ENCODE measurements at regions not wholly inside any gene's neighbourhood (a gene's known extent, or its start where the extent isn't known, plus 50 kb on each side); places are given as distances from the start of the nearest gene placed in this dataset.

DNA sequence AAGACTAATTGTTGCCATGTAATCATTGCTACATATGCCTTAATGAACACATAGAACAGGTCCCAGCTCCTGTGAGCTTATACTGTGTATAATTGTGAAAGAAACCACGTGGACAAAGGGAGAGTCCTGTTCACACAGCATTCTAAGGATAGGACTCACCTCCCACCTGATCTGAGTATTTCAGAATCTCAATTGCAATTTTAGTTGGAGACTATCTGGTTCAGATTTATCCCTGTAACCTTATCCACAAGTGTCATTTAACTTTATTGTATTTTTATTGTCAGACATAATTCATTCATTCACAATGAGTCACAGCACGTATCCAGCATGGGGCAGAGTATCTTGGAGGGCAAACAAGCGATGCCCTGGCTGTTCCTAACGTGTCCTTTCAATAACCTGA lies 448.3 kb downstream of the NTRK2 start:
- 80% methylated on average over 1 of the region's 4 CpGs for WGBS (ENCODE audit: insufficient coverage)
- no peak overlapping the region for H3K4me2 ChIP-seq (replicated peaks; ENCODE audit: extremely low read depth, low read length, poor library complexity, severe bottlenecking)
- H3K36me3 ChIP-seq (replicated peaks in 1 of 2; ENCODE audit: control insufficient read depth in 1 of 2, insufficient read depth in 2 of 2, low read length in 2 of 2): no peaks in the 10 kb centered on the region
- TF ChIP-seq, protein P1, sequence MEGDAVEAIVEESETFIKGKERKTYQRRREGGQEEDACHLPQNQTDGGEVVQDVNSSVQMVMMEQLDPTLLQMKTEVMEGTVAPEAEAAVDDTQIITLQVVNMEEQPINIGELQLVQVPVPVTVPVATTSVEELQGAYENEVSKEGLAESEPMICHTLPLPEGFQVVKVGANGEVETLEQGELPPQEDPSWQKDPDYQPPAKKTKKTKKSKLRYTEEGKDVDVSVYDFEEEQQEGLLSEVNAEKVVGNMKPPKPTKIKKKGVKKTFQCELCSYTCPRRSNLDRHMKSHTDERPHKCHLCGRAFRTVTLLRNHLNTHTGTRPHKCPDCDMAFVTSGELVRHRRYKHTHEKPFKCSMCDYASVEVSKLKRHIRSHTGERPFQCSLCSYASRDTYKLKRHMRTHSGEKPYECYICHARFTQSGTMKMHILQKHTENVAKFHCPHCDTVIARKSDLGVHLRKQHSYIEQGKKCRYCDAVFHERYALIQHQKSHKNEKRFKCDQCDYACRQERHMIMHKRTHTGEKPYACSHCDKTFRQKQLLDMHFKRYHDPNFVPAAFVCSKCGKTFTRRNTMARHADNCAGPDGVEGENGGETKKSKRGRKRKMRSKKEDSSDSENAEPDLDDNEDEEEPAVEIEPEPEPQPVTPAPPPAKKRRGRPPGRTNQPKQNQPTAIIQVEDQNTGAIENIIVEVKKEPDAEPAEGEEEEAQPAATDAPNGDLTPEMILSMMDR (IDR thresholded peaks at IDR 0.05): no peak
- H3K4me3 Mint-ChIP-seq: no peak overlapping the region
- no peak overlapping the region for H2AFZ ChIP-seq (ENCODE audit: insufficient read depth, low read depth, low read length, poor library complexity, severe bottlenecking)
- H3K27ac ChIP-seq (ENCODE audit: low read depth in 1 of 2, low read length in 2 of 2): no peak overlapping the region
- no peaks in the 10 kb centered on the region for H3K9me3 ChIP-seq (replicated peaks in 1 of 2; ENCODE audit: control insufficient read depth in 1 of 2, insufficient read depth in 1 of 2, low read length in 2 of 2)
- no peaks in the 10 kb centered on the region for H3K4me1 Mint-ChIP-seq
- H3K27me3 Mint-ChIP-seq (ENCODE audit: low read depth in 3 of 3): no peaks in the 10 kb centered on the region
- H3K79me2 ChIP-seq (ENCODE audit: insufficient read depth, low read length): no peaks in the 10 kb centered on the region
- intact Hi-C loops (cut with micrococcal nuclease): no loop called here
- H3K27ac Mint-ChIP-seq: no peak overlapping the region
- H3K36me3 Mint-ChIP-seq: no peaks in the 10 kb centered on the region
- H3K9me3 Mint-ChIP-seq: peaks cover 0 to 6% (median 0%) of the 10 kb centered on the region in 7 donors
- no peak for DNase-seq
- H3K9ac ChIP-seq (ENCODE audit: insufficient read depth, low read length, poor library complexity, severe bottlenecking): no peak overlapping the region
- no peaks in the 10 kb centered on the region for H3K27me3 ChIP-seq (ENCODE audit: control insufficient read depth in 2 of 2, insufficient read depth in 2 of 2, low read length in 2 of 2)
- H3K4me3 ChIP-seq (replicated peaks in 1 of 3; ENCODE audit: low read depth in 2 of 3, low read length in 3 of 3): no peak overlapping the region
- H4K20me1 ChIP-seq (ENCODE audit: insufficient read depth, low read length): no peaks in the 10 kb centered on the region
- no peaks in the 10 kb centered on the region for H3K4me1 ChIP-seq (ENCODE audit: control insufficient read depth in 1 of 2, insufficient read depth in 2 of 2, low read length in 2 of 2)

- Histone ChIP-seq H3K79me2 (ENCODE audit: insufficient read depth, low read length) (no peaks in the 10 kb centered on the region), H3K36me3 (replicated peaks in 1 of 2; ENCODE audit: control insufficient read depth in 1 of 2, insufficient read depth in 2 of 2, low read length in 2 of 2) (no peaks in the 10 kb centered on the region), H2AFZ (ENCODE audit: insufficient read depth, low read depth, low read length, poor library complexity, severe bottlenecking) (no peak overlapping the region), H3K9me3 (replicated peaks in 1 of 2; ENCODE audit: control insufficient read depth in 1 of 2, insufficient read depth in 1 of 2, low read length in 2 of 2) (no peaks in the 10 kb centered on the region), H4K20me1 (ENCODE audit: insufficient read depth, low read length) (no peaks in the 10 kb centered on the region), H3K4me2 (replicated peaks; ENCODE audit: extremely low read depth, low read length, poor library complexity, severe bottlenecking) (no peak overlapping the region), H3K27me3 (ENCODE audit: control insufficient read depth in 2 of 2, insufficient read depth in 2 of 2, low read length in 2 of 2) (no peaks in the 10 kb centered on the region), H3K4me3 (replicated peaks in 1 of 3; ENCODE audit: low read depth in 2 of 3, low read length in 3 of 3) (no peak overlapping the region), H3K9ac (ENCODE audit: insufficient read depth, low read length, poor library complexity, severe bottlenecking) (no peak overlapping the region), H3K27ac (ENCODE audit: low read depth in 1 of 2, low read length in 2 of 2) (no peak overlapping the region), H3K4me1 (ENCODE audit: control insufficient read depth in 1 of 2, insufficient read depth in 2 of 2, low read length in 2 of 2) (no peaks in the 10 kb centered on the region)
- no CpG with 5 or more reads among the region's 2 CpGs for WGBS (ENCODE audit: insufficient coverage)
- Mint-ChIP-seq H3K4me3 (no peak overlapping the region), H3K4me1 (no peaks in the 10 kb centered on the region), H3K27me3 (ENCODE audit: low read depth in 3 of 3) (peaks cover 0 to 3% (median 0%) of the 10 kb centered on the region in 3 donors), H3K36me3 (no peaks in the 10 kb centered on the region), H3K27ac (no peak overlapping the region), H3K9me3 (peaks cover 0 to 6% (median 0%) of the 10 kb centered on the region in 7 donors)
- intact Hi-C loops (cut with micrococcal nuclease): no loop called here
- no peak for DNase-seq
- TF ChIP-seq, protein P1 (IDR thresholded peaks at IDR 0.05): no peak
Observed at GRCh38 chr9:85115473-85115872, 445.9 kb downstream of the NTRK2 start.

All from CD14-positive monocyte (primary cell).